ENCODE measurements at regions not wholly inside any gene's neighbourhood (a gene's known extent, or its start where the extent isn't known, plus 50 kb on each side); places are given as distances from the start of the nearest gene placed in this dataset.
"Not testable (repeated sequence)": the region's sequence is repeated elsewhere in the genome, so short reads cannot be mapped to it uniquely, and the experiment has no call there.

- TF ChIP-seq CTCF, POLR2A (IDR thresholded peaks at IDR 0.05): not testable (repeated sequence)
Measured at GRCh38 chr16:18161224-18161623, 175.3 kb downstream of the NPIPA8 start.

Data from ovary (tissue), 3 donors.